ENCODE measurements at regions not wholly inside any gene's neighbourhood (a gene's known extent, or its start where the extent isn't known, plus 50 kb on each side); places are given as distances from the start of the nearest gene placed in this dataset.

DNA sequence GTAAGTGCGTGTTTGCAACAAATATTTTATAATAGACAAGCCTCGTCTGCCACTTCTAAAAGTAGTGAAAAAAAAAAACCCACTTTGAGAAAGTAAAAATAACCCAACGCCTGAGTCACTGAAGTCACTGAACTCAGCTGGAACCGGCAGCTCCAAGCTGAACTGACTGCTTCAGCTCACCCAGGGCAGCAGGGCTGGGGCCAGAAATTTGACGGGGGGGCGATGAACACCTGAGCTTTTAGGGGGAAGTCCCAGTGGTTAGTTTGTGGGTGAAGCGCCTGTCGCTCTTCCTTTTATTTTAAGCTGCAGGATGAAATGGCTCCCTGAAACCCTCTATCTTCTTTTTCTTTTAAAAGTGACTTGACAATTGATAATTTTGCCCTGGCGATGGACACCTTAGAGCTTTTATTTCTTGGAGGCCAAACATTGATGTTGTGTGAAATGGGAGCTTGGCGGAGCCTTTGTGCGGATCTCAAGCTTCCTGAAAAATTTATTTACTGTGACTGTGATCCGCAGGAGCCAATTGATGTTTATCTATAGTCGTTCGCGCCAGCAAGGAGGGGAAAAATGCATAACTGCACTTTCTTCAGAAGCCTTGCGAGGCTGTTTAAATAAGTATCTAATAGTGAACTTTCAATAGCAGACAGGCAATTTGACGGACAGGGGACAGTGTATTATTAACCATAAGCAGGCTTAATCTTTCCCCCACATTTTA, 173.2 kb upstream of the MYL2 start:
- DNase-seq (ENCODE audit: low read depth) (no peak), FAIRE-seq (no peak)
- no peak overlapping the region for H3K4me3 ChIP-seq (ENCODE audit: low read depth, low read length)
- H3K27me3 ChIP-seq (ENCODE audit: control insufficient read depth, insufficient read depth, low read length), result no peaks in the 10 kb centered on the region
- TF ChIP-seq, protein P1, sequence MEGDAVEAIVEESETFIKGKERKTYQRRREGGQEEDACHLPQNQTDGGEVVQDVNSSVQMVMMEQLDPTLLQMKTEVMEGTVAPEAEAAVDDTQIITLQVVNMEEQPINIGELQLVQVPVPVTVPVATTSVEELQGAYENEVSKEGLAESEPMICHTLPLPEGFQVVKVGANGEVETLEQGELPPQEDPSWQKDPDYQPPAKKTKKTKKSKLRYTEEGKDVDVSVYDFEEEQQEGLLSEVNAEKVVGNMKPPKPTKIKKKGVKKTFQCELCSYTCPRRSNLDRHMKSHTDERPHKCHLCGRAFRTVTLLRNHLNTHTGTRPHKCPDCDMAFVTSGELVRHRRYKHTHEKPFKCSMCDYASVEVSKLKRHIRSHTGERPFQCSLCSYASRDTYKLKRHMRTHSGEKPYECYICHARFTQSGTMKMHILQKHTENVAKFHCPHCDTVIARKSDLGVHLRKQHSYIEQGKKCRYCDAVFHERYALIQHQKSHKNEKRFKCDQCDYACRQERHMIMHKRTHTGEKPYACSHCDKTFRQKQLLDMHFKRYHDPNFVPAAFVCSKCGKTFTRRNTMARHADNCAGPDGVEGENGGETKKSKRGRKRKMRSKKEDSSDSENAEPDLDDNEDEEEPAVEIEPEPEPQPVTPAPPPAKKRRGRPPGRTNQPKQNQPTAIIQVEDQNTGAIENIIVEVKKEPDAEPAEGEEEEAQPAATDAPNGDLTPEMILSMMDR (IDR thresholded peaks at IDR 0.05; ENCODE audit: insufficient read depth, low read length, severe bottlenecking), result no peak
- peaks cover 5% of the 10 kb centered on the region for H3K36me3 ChIP-seq (ENCODE audit: control insufficient read depth, insufficient read depth, low read length)

DNA sequence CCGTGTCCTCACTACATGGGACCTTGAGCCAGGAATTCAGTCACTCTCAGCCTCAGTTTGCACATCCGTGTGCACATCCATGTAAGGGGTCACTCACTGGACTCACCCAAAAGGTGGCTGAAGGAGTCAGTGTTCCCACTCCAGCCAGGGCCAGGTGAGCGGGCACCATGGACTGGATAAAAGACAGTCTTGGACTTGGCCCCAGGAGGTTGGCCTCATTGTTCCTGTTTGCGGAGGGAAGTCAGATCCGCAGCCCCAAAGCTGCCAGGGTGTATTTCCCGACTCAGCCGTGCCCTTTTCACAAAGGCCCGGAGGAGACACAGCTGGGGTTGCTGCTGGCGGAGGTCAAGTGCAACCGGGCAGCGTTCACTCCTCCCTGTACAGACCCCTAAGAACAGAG, 170.7 kb upstream of the MYL2 start:
- FAIRE-seq, result no peak

DNA sequence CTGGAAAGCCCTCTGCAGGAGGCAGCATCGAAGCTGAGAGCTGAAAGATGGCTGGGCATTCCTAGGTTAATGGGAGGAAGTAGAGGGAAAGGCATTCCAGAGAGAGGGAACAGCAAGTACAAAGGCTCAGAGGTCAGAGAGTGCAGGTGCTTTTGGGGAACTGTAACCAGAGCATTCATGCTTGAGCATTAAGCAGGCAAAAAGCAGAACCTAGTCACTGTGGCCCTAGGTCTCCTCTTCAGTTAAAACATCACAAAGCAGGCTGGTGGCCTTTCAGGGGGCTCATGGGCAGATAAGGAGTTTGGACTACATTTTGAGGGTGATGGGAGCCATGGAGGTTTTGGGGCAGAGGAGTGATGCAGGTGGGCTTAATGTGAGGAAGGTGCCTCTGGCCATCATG, 169.2 kb upstream of the MYL2 start:
- DNase-seq (ENCODE audit: low read depth) (no peak), FAIRE-seq (no peak)
- Histone ChIP-seq H3K36me3 (ENCODE audit: control insufficient read depth, insufficient read depth, low read length) (peaks cover 3% of the 10 kb centered on the region), H3K4me3 (ENCODE audit: low read depth, low read length) (no peak overlapping the region), H3K27me3 (ENCODE audit: control insufficient read depth, insufficient read depth, low read length) (no peaks in the 10 kb centered on the region)
- TF ChIP-seq, protein P1 (IDR thresholded peaks at IDR 0.05; ENCODE audit: insufficient read depth, low read length, severe bottlenecking), result no peak

More for the DNA sequence above, 170.7 kb upstream of the MYL2 start:
- Histone ChIP-seq H3K27me3 (ENCODE audit: control insufficient read depth, insufficient read depth, low read length) (no peaks in the 10 kb centered on the region), H3K4me3 (ENCODE audit: low read depth, low read length) (no peak overlapping the region), H3K36me3 (ENCODE audit: control insufficient read depth, insufficient read depth, low read length) (peaks cover 5% of the 10 kb centered on the region)
- DNase-seq (ENCODE audit: low read depth), result no peak
- TF ChIP-seq, protein P1 (IDR thresholded peaks at IDR 0.05; ENCODE audit: insufficient read depth, low read length, severe bottlenecking), result no peak

DNA sequence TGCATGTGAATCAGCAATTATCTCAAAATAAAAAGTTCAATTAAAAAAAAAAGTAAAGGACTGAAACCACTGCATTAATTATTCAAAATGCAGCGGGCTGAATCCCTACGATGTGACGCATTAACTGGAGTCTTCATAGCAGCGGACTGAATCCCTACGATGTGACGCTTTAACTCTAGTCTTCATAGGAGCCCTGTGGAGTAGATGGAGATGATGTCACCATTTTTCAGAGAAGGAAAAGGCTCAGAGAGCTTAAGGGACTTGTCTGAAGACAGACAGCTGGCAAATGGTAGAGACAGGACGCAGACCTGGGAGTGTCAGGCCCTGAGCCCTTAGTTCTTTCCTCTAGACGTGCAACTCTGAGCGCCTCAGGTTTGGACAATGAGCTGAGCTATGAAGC, 168.0 kb upstream of the MYL2 start:
- Histone ChIP-seq H3K27me3 (ENCODE audit: control insufficient read depth, insufficient read depth, low read length) (no peaks in the 10 kb centered on the region), H3K4me3 (ENCODE audit: low read depth, low read length) (no peak overlapping the region), H3K36me3 (ENCODE audit: control insufficient read depth, insufficient read depth, low read length) (peaks cover 4% of the 10 kb centered on the region)
- TF ChIP-seq, protein P1 (IDR thresholded peaks at IDR 0.05; ENCODE audit: insufficient read depth, low read length, severe bottlenecking), result no peak
- FAIRE-seq (no peak), DNase-seq (ENCODE audit: low read depth) (no peak)

DNA sequence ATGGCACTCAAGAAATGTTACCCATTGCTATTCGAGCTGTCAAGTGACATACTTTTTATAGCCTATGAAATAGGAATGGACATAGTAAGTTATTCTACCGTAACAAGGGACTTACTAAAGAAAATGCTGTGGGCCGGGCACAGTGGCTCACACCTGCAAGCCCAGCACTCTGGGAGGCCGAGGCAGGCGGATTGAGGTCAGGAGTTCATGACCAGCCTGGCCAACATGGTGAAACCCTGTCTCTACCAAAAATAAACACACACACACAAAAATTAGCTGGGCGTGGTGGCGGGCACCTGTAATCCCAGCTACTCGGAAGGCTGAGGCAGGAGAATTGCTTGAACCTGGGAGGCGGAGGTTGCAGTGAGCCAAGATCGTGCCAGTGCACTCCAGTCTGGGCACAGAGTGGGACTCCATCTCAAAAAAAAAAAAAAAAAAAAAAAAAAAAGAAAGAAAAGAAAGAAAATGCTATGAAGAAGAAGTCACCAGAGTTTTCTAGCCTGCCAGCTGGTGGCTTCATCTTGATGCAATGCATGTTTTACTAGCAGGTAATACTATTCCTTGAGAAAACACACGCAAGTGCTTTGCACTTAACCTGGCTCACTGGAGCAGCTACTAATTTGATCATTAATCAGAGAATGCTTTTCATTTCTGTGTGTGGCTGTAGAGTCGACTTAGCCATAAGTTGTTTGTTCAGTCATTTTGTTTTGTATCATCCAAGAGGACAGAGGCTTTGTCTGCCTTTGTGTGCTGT, 166.7 kb upstream of the MYL2 start:
- Histone ChIP-seq H3K36me3 (ENCODE audit: control insufficient read depth, insufficient read depth, low read length) (peaks cover 3% of the 10 kb centered on the region), H3K4me3 (ENCODE audit: low read depth, low read length) (no peak overlapping the region), H3K27me3 (ENCODE audit: control insufficient read depth, insufficient read depth, low read length) (no peaks in the 10 kb centered on the region)
- TF ChIP-seq, protein P1 (IDR thresholded peaks at IDR 0.05; ENCODE audit: insufficient read depth, low read length, severe bottlenecking), result no peak
- FAIRE-seq (no peak), DNase-seq (ENCODE audit: low read depth) (no peak)

Data from bronchial epithelial cell (primary cell).